T-cell (primary cell): ENCODE measurements at regions not wholly inside any gene's neighbourhood (a gene's known extent, or its start where the extent isn't known, plus 50 kb on each side); places are given as distances from the start of the nearest gene placed in this dataset.

ENCODE experiments used
- ATAC-seq, 4 experiments: fragments of 200-7000 bp in 3 of 4; fragments of 150-1000 bp in 1 of 4; cut with Tn5 transposase; replicated peaks in 1 of 4; 1 replicate in 3 of 4; 2 replicates in 1 of 4; pipeline ENCODE4 v1.10.0; 2021; ENCODE audit warnings: moderate library complexity in 3 of 4, mild to moderate bottlenecking in 2 of 4, moderate number of reproducible peaks in 1 of 4
- CTCF ChIA-PET, 2 donors: fragments of 300-600 bp; sonication (Branson Sonifier 250); formaldehyde crosslinking; loops; one replicate each; lab custom pipeline; 2022; ENCODE audit warnings: antibody characterized with exemption in 2 of 2; lab: Charles Lee
- POLR2A ChIA-PET, 2 donors: fragments of 300-600 bp; sonication (Branson Sonifier 250); formaldehyde crosslinking; loops; one replicate each; lab custom pipeline; 2022; ENCODE audit warnings: antibody characterized with exemption in 2 of 2; lab: Charles Lee
- DNase-seq, 35 experiments: peaks; one replicate each; pipeline versions ENCODE4 v3.0.0 to v3.0.0-alpha.2; 2013 to 2023
- H3K27ac ChIP-seq: one replicate; pipeline ENCODE4 v1.5.1; 2013; ENCODE audit warnings: low read length
- H3K27me3 ChIP-seq, 2 experiments: replicated peaks in 1 of 2; 1 replicate in 1 of 2; 2 replicates in 1 of 2; pipeline versions ENCODE4 v1.6.1 to v1.7.0; 2013; ENCODE audit warnings: low read length in 1 of 2, mixed read lengths in 1 of 2; ENCODE audit not compliant: control insufficient read depth in 2 of 2, insufficient read depth in 2 of 2; ENCODE audit errors: extremely low read depth in 1 of 2
- H3K36me3 ChIP-seq, 2 donors: 1 replicate in 1 of 2; 2 replicates in 1 of 2; pipeline versions ENCODE4 v1.6.1 to v1.7.0; 2013; ENCODE audit warnings: low read length in 1 of 2; ENCODE audit not compliant: control insufficient read depth in 2 of 2, insufficient read depth in 1 of 2; ENCODE audit errors: extremely low read depth in 1 of 2
- H3K4me1 ChIP-seq, 2 experiments: 1 replicate in 1 of 2; 2 replicates in 1 of 2; pipeline versions ENCODE4 v1.6.1 to v1.7.0; 2013; ENCODE audit warnings: low read length in 2 of 2, mixed read lengths in 1 of 2; ENCODE audit not compliant: insufficient read depth in 2 of 2, control insufficient read depth in 1 of 2; ENCODE audit errors: extremely low read depth in 1 of 2
- H3K4me3 ChIP-seq, 2 donors: 1 replicate in 1 of 2; 2 replicates in 1 of 2; pipeline versions ENCODE4 v1.5.1 to v1.7.0; 2013; ENCODE audit warnings: mild to moderate bottlenecking in 2 of 2, low read length in 1 of 2, moderate library complexity in 1 of 2; ENCODE audit not compliant: control insufficient read depth in 1 of 2; ENCODE audit errors: extremely low read depth in 1 of 2
- H3K9me3 ChIP-seq: 2 replicates; pipeline ENCODE4 v1.7.0; 2013
- H3K27ac Mint-ChIP-seq, 2 donors: one replicate each; pipeline ENCODE4 v1.8.0; 2020 to 2021; ENCODE audit warnings: mild to moderate bottlenecking in 2 of 2, mixed read lengths in 2 of 2
- H3K27me3 Mint-ChIP-seq, 2 donors: one replicate each; pipeline ENCODE4 v1.8.0; 2021 to 2022; ENCODE audit warnings: mixed read lengths in 2 of 2
- H3K36me3 Mint-ChIP-seq: one replicate; pipeline ENCODE4 v1.8.0; 2021; ENCODE audit warnings: mixed read lengths
- H3K4me1 Mint-ChIP-seq, 3 donors: one replicate each; pipeline ENCODE4 v1.8.0; 2020 to 2022; ENCODE audit warnings: mixed read lengths in 3 of 3, mild to moderate bottlenecking in 1 of 3
- H3K4me3 Mint-ChIP-seq, 3 donors: one replicate each; pipeline ENCODE4 v1.8.0; 2020 to 2022; ENCODE audit warnings: mild to moderate bottlenecking in 3 of 3, mixed read lengths in 3 of 3, moderate library complexity in 3 of 3
- H3K9me3 Mint-ChIP-seq, 3 donors: one replicate each; pipeline ENCODE4 v1.8.0; 2020 to 2022; ENCODE audit warnings: mixed read lengths in 3 of 3
- WGBS: methylation state at CpG from one replicate; pipeline ENCODE4 v1.1.5; 2013; ENCODE audit warnings: missing lambda C conversion rate; ENCODE audit not compliant: insufficient coverage; 5-methylcytosine and 5-hydroxymethylcytosine counted together

DNA sequence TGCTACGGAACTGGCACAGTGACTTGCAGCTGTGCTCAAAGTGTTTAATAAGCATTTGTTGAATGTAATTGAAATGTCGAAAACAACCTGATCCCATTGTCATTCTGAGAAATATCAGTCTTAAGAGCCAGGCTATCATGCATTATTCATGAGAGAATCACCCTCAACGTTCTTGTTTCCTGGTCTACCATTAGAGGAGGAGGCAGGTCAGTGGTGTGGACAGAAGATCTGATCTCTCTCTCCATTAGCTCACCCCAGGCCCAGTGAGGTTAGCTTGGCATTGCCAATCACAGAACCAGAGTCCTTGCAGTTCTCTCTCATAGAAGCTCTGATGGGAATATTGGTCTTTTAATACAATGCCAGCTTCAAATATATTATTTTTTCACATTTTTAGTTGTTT is 121.1 kb upstream of the SPON1 start:
- Mint-ChIP-seq H3K9me3 (peaks cover 0 to 3% (median 0%) of the 10 kb centered on the region in 3 donors), H3K27me3 (no peaks in the 10 kb centered on the region), H3K27ac (no peak overlapping the region), H3K4me1 (peaks cover 10 to 16% (median 16%) of the 10 kb centered on the region in 3 donors), H3K36me3 (no peaks in the 10 kb centered on the region), H3K4me3 (no peak overlapping the region)
- Histone ChIP-seq H3K9me3 (no peaks in the 10 kb centered on the region), H3K4me3 (no peak overlapping the region), H3K27ac (no peak overlapping the region), H3K27me3 (no peaks in the 10 kb centered on the region), H3K36me3 (no peaks in the 10 kb centered on the region), H3K4me1 (no peaks in the 10 kb centered on the region)
- ChIA-PET POLR2A (no interaction called here), CTCF (no interaction called here)
- no CpG with 5 or more reads among the region's 3 CpGs for WGBS
- ATAC-seq (no peak), DNase-seq (no peak)

DNA sequence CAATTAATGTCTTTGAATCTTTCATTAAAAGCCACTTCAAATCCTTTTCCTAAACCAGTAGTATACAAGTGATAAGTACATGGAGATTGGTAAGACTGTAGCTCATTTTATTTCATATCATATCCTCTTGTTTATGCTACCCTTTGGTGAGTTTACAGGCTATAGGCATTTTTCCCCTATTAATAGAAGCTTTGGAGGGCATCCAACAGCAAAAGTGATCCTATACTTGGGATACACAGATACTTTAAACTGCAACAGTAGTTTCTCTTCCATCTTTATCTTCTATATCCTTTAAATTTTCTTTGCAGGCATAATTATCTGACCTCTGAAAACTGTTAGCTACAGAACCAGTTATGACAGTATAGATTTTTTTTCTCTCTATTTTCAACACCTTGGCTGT is 114.5 kb upstream of the SPON1 start:
- Histone ChIP-seq H3K27me3 (no peaks in the 10 kb centered on the region), H3K27ac (no peak overlapping the region), H3K36me3 (no peaks in the 10 kb centered on the region), H3K9me3 (no peaks in the 10 kb centered on the region), H3K4me3 (no peak overlapping the region), H3K4me1 (peaks cover 0 to 3% of the 10 kb centered on the region in 2 experiments)
- no peak for DNase-seq
- peaks cover 0 to 3% (median 0%) of the 10 kb centered on the region in 3 donors for H3K9me3 Mint-ChIP-seq
- peaks cover 12 to 15% (median 14%) of the 10 kb centered on the region in 3 donors for H3K4me1 Mint-ChIP-seq
- H3K36me3 Mint-ChIP-seq: no peaks in the 10 kb centered on the region
- peaks cover 5 to 7% of the 10 kb centered on the region in 2 donors for H3K27me3 Mint-ChIP-seq
- no peak overlapping the region for H3K27ac Mint-ChIP-seq
- ATAC-seq: no peak
- no peak overlapping the region for H3K4me3 Mint-ChIP-seq
- ChIA-PET CTCF (interaction anchor here in 1 of 2 donors (0.7 kb wide), 1 partner anchor 37 kb away, joined by 3 read pairs; no protein-coding TSS in a partner anchor), POLR2A (no interaction called here)

DNA sequence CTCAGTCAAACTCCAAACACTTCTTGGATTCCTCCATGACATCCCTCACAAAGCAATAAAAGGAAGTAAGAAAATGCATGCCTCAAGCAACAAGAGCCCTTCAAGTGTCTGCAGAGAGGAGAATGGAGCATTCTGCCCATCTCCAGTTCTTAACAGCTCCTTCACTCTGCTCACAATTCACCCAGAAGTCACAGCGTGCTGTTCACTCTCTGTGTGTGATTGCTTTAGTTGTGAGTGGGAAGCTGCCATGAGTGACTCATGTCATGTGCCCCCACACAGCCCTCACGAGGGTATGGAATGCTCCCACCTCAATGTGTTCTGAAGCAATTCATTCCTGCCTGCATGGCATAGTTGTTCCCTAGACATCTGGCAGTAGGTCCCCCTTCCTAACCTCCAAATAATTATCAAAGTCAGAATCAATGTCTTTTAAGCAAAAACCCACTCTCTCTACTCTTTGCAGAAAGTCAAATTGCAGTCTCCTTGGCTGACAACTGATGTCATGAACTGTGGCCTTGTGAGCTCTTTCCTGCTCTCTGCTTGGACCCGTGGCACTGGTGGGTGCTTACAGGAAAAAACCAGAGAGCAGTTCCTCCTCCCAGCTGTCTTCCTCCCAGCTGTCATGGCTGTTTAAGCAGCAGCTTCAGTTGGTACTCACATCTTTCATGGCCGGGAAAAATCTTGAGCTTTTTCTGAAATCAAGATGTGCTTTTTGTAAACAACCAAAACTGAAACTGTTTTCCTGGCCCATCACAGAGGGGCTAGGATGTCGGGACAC is 112.1 kb upstream of the SPON1 start:
- H3K36me3 Mint-ChIP-seq: no peaks in the 10 kb centered on the region
- H3K9me3 Mint-ChIP-seq: peaks cover 0 to under 1% (median 0%) of the 10 kb centered on the region in 3 donors
- Histone ChIP-seq H3K27ac (no peak overlapping the region), H3K4me3 (no peak overlapping the region), H3K9me3 (no peaks in the 10 kb centered on the region), H3K27me3 (no peaks in the 10 kb centered on the region), H3K36me3 (no peaks in the 10 kb centered on the region), H3K4me1 (peaks cover 0 to 3% of the 10 kb centered on the region in 2 experiments)
- WGBS: 36% methylated on average over 4 of the region's 5 CpGs
- peak in 1 of 4 experiments; percentile 29 for ATAC-seq
- no peak overlapping the region for H3K4me3 Mint-ChIP-seq
- peaks cover 5 to 7% of the 10 kb centered on the region in 2 donors for H3K27me3 Mint-ChIP-seq
- POLR2A ChIA-PET: no interaction called here
- no peak for DNase-seq
- H3K4me1 Mint-ChIP-seq: peaks cover 12 to 17% (median 14%) of the 10 kb centered on the region in 3 donors
- H3K27ac Mint-ChIP-seq: no peak overlapping the region
- CTCF ChIA-PET: interaction anchor here in 1 of 2 donors (0.6 kb wide), 1 partner anchor 15 kb away, joined by 3 read pairs; no protein-coding TSS in a partner anchor

DNA sequence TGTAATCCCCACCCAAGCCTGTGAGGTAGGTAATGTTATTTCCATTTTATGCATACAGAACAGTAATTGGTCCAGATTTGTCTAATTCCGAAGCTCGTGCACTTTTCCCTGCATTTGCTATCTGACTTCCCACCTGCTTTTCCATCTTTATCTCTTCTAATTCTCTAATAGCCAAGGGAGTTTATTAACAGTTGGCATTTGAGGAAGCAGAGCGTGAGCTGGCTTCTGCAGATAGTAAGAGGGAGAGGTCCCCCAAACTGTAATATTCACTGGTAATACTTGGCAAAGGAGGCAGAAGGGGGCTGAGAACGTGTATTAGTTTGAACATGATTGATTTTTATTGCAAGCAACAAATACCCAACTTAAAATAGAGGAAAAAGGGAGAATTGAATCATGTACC is 110.8 kb upstream of the SPON1 start:
- peaks cover 0 to 3% of the 10 kb centered on the region in 2 experiments for H3K4me1 ChIP-seq
- Mint-ChIP-seq H3K9me3 (no peaks in the 10 kb centered on the region), H3K27me3 (peaks cover 5 to 10% of the 10 kb centered on the region in 2 donors), H3K36me3 (no peaks in the 10 kb centered on the region), H3K4me3 (no peak overlapping the region), H3K27ac (no peak overlapping the region), H3K4me1 (peaks cover 12 to 17% (median 14%) of the 10 kb centered on the region in 3 donors)
- no peak for DNase-seq
- H3K9me3 ChIP-seq: no peaks in the 10 kb centered on the region
- no peak for ATAC-seq
- CTCF ChIA-PET: no interaction called here
- WGBS: no CpG with 5 or more reads among the region's 4 CpGs
- no peak overlapping the region for H3K27ac ChIP-seq
- no peaks in the 10 kb centered on the region for H3K36me3 ChIP-seq
- no peak overlapping the region for H3K4me3 ChIP-seq
- POLR2A ChIA-PET: no interaction called here
- H3K27me3 ChIP-seq: no peaks in the 10 kb centered on the region

DNA sequence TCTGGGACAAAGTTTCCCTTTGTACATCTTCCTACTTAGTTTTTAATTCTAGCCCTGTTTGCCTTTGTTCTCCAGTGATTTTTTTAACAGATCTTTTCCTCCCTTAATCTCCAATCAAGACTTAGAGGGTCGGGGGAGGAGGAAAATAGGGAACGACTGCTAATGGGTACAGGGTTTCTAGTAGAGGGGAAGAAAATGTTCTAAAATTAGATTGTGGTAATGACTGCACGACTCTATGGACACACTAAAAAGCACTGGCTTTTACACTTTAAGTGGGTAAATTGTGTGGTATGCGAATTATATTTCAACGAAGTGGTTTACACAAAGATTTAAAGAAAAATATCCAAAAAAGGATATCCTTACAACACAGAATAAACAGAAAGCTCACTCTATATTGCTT is 110.0 kb upstream of the SPON1 start:
- Histone ChIP-seq H3K4me3 (no peak overlapping the region), H3K9me3 (no peaks in the 10 kb centered on the region), H3K36me3 (no peaks in the 10 kb centered on the region), H3K4me1 (peaks cover 0 to 3% of the 10 kb centered on the region in 2 experiments), H3K27me3 (no peaks in the 10 kb centered on the region), H3K27ac (no peak overlapping the region)
- ChIA-PET CTCF (interaction anchor here in 1 of 2 donors (0.6 kb wide), 1 partner anchor 118 kb away, joined by 3 read pairs; no protein-coding TSS in a partner anchor), POLR2A (no interaction called here)
- ATAC-seq (no peak), DNase-seq (no peak)
- Mint-ChIP-seq H3K27ac (no peak overlapping the region), H3K4me3 (no peak overlapping the region), H3K4me1 (peaks cover 12 to 17% (median 14%) of the 10 kb centered on the region in 3 donors), H3K36me3 (no peaks in the 10 kb centered on the region), H3K27me3 (peaks cover 5 to 10% of the 10 kb centered on the region in 2 donors), H3K9me3 (no peaks in the 10 kb centered on the region)
- no CpG with 5 or more reads among the region's 5 CpGs for whole genome bisulfite sequencing

DNA sequence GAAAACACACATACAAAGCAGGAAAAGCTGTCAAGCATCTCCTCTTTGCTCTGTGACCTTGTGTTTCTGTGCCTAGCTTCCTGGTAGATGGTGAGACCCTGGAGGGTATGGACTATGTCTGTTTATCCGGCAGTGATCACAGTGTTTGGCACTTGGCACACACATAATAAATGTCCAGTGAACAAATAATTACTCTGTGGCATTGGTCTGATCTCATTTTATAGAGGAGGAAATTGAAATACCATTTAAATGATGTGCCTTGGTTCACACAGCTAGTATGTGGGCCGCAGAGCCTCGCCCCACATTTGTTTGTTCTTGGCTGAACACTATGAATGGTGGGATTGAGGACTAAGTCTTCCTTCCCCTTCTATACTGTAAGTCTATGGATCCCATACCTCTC is 104.7 kb upstream of the SPON1 start:
- H3K27ac ChIP-seq: no peak overlapping the region
- Mint-ChIP-seq H3K36me3 (no peaks in the 10 kb centered on the region), H3K27ac (no peak overlapping the region), H3K4me1 (peaks cover 29 to 35% (median 30%) of the 10 kb centered on the region in 3 donors), H3K9me3 (peaks cover 0 to 3% (median 0%) of the 10 kb centered on the region in 3 donors), H3K27me3 (peaks cover 0 to 3% of the 10 kb centered on the region in 2 donors), H3K4me3 (no peak overlapping the region)
- no peaks in the 10 kb centered on the region for H3K36me3 ChIP-seq
- DNase-seq (no peak), ATAC-seq (no peak)
- peaks cover 0 to 3% of the 10 kb centered on the region in 2 experiments for H3K27me3 ChIP-seq
- ChIA-PET CTCF (no interaction called here), POLR2A (no interaction called here)
- no peak overlapping the region for H3K4me3 ChIP-seq
- no CpG with 5 or more reads among the region's 3 CpGs for WGBS
- no peaks in the 10 kb centered on the region for H3K9me3 ChIP-seq
- H3K4me1 ChIP-seq: peaks cover 10 to 19% of the 10 kb centered on the region in 2 experiments
